Hepatic stellate cell (primary cell): ENCODE measurements at regions not wholly inside any gene's neighbourhood (a gene's known extent, or its start where the extent isn't known, plus 50 kb on each side); places are given as distances from the start of the nearest gene placed in this dataset.
"Not testable (repeated sequence)": the region's sequence is repeated elsewhere in the genome, so short reads cannot be mapped to it uniquely, and the experiment has no call there.

Experiments used
- DNase-seq: peaks from one replicate; pipeline ENCODE4 v3.0.0; 2011; ENCODE audit warnings: low spot score

DNA sequence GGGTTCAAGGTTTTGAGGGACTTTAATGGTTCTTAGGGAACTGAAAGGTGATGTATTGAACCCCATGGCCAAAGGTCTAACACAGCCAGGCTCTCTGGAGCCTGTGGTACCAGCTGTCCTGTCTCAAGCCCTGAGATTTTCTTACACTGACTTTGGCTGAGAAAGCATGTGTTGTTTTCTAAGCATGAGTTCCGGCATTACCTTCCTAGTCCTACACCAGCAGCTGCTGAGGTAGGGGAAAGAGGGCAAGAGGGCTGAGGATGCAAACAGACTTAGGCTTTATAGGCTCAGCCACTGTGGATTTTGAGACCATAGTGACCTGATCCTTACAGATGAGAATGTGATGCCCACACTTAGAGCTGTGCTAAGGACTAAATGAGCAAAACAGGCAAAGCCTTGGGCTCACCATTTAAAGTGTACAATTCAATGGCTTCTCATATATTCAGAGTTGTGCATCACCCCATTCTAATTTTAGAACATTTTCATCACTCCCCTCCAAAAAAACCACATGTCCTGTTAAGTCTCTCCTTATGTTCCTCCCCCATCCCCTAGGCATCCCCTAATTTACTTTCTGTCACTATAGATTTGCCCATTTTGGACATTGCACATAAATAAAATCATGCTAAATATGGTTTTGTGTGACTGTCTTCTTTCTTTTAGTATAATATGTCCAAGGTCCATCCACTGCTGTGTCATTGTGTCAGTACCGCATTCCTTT lies 99.7 kb upstream of the OTOS start:
- DNase-seq: no peak

DNA sequence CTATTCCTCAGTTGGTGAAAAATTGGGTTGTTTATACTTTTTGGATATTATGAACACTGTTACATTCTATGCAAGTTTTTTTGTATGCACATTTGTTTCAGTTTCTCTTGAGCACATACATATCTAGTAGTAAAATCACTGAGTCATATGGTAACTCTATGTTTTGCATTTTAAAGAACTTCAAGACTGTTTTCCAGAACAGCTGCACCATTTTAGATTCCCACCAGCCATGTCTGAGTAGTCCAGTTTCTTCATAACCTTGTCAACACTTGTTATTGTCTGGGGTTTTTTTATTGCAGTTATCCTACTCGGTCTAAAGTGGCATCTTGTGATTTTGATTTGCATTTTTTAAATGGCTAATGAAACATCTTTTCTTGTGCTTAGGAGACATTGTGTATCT lies 100.3 kb upstream of the OTOS start:
- DNase-seq: no peak

DNA sequence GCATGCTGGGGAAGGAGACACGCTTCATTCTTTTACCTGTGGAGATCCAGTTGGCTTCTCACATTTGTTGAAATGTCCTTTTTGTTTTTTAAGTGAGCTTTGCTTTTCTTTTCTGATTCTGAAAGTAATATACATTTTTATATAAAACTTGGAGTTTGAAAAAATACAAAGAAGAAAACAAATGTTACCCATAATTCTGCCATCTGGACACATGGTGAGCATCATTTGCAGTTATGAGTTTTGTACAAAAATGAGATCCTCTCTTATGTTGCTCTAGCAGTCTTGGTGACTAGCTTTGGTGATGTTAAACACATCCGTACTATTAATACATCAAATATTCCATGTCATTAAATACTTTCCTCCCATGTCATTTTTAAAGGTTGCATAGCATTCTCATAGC lies 101.1 kb upstream of the OTOS start:
- DNase-seq: no peak

DNA sequence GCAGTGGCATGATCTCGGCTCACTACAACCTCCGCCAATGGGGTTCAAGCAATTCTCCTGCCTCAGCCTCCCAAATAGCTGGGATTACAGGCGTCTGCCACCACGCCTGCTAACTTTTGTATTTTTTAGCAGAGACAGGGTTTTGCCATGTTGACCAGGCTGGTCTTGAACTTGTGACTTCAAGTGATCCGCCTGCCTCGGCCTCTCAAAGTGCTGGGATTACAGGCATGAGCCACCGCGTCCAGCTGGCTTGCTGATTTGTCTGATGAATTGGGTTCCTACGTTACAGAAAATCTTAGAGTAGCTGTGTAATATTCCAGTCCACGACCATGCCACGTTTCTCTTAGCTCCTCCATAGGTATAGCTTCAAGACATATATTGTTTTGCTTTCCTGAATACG lies 102.6 kb upstream of the OTOS start:
- DNase-seq: not testable (repeated sequence)

DNA sequence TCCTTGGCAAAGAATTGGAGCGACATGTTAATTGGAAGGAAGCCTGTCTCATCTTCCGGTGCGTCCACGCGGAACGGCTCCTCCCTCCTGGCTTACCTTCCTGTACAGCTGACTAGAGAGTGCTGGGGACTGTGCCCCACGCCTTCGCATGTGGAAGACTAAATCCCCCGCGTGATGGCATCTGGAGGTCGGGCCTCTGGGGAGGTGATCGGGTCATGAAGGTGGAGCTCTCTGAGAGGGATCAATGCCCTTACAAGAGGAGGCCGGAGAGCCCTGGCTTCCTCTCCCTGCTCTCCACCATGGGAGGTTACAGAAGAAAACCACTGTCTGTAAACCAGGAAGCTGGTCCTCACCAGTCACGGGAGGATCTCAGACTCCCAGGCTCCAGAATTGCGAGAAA lies 104.1 kb upstream of the OTOS start:
- DNase-seq: no peak

DNA sequence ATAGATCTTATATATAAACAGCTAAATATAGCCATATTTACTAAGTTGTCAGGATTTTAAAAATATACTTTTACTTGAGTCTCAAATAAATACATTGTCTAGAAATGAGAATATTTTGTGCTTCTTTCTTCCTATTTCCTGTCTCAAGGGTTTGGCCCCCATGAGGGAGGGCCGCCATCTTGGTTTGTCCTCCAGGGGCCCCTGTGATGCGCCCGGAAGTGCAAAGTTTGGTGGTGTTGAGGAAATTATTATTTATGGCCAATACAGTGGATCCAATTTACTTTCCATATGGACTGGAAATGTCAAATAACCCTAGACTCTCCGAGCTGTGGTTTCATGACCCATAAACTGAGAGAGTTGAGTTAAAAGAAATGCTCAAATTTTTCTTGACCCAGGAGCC lies 104.7 kb upstream of the OTOS start:
- DNase-seq: no peak

DNA sequence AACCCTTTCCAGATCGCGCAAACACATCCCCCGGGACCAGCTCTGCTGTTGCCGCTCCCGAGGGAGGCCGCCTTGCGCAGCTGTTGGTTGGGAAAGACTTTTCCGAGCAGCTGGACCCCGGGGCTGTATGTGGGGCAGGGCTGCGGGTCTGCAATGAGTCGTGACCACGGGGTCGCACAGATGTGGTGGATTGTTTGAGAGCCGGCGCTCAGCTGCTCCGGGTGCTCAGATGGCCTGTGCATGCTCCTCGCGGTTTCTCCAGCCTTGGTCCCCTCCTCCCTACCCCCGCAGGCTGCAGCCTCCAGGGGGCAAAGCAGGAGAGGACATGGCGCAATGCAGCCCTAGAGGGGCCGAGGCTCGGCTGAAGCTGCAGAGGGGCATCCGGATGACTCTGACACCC lies 105.2 kb upstream of the OTOS start:
- DNase-seq: no peak

DNA sequence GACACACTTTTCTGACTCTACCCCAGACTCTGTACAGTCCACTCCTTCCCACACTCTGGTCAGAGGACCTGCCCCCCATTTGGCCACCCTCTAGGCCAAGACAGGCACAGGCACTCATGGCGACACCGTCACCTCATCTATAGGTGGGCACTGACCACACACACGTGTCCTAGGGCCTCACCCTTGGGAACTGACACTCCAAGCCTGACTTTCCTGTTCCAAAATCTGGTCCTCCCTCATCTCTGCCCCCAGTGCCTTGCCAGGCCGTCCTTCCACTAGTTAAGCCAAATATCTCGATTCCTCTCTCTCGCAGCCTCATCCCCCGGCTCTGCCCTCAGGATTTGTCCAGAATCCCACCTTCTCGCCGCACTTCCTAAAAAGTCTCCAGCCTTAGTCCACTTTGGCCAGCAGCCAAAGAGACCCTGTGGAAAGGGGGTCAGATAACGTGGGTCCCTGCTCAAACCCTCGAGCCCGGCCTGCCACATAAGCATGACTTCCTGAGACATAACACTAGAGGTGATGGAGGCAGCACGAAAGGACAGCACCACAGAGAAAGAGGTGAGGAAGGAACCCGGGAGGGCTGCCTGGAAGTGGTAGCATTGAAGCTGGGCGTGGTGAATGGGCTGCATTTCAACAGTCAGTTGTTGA lies 105.8 kb upstream of the OTOS start:
- no peak for DNase-seq

DNA sequence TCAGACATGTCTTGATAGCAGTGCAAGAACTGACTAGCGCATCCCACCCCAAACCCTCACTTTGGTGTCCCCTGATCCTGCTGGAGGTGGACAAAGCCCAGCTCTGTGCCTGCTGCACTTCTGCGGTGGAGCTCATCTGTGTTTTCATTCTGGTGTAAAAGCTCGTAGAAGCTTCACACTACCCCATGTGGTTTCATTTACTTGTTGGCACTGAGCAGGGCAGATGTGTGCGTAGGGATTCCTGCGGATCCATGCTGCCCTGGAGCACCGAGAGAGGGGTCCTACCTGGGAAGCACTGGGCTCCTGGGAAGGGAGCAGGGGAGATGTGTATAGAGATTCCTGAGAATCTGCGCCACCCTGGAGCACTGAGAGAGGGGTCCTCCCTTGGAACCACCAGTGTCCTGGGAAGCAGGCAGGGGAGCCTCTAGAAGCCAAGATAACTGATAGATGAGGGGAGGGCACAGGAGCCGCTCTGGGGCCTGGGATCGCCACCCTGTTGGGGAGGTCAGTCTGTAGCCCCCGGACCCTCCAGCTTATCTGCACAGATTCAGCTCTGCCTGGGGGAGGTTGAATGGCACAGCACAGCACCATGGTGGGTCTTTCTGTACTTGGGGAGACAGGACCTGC lies 106.9 kb upstream of the OTOS start:
- no peak for DNase-seq

DNA sequence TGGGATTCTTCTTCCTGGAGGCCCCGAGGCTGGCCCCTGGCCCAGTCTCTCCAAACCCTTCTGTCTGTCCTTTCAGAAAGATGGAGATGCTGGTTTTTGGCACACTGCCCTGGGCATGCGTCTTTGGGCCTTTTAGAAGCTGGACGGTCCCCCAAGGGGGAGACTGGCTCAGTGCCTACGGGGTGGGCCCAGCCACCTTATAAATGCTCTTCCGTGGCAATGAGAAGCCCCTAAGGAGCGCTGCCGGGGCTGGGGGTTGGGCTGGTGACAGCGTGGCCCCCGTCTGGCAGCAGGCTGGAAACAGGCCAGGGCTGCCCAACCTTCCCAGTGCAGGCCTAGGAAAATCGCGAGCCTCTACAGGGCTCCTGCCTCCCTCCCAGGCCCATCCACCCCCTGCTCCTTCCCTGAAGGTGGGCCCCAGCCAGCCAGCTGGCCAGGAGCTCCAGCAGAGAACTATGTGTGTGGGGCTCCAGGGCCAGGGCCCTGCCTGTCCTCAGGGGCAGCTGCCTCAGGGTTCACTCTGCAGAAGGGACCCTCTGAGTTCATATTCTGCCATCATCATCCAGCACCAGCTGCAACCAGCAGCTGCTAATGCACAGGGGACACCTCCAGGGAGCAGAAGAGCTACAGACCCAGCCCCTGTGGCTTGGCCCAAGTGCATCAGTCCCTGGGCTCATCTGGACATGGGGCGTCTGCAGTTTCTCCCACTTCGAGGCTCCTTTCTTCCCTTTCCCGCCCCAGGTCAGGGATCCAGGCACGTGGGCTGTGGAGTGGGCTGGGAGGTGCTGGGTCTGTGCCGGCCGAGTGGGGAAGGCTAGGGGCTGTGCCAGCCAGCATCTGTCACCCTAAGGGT lies 107.6 kb upstream of the OTOS start:
- DNase-seq: no peak

DNA sequence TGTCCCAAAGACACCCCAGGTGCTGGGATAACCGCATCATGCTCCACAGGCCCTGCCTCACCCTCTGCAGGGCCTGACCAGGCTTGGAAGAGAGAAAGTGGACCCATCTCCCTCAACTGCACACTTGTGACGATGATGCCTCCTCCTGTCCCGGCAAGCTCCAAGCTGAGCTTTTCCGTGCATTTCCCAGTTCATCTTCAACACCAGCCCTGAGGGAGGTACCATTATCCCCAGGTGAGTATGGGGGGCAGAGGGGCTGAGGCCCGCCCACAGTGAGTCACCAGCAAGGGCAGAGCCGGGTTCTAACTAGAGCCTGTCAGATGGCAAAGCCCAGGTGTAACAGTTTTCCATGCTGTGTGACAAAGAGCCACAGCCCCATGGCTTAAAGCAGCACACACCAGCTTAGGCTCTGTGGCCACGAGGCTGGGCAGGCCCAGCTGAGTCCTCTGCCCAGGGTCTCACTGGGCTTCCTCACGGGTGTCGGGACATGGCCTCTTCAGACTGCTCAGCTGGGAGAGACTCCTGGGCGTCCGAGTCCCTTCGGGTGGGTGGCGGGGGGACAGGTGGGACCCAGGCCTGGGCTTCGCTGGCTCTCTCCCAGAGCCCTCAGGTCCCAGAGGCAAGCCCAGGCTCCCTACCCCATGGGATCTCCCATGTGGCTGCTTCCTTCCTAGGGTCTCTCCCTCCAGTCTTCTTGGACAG lies 108.4 kb upstream of the OTOS start:
- DNase-seq: no peak

DNA sequence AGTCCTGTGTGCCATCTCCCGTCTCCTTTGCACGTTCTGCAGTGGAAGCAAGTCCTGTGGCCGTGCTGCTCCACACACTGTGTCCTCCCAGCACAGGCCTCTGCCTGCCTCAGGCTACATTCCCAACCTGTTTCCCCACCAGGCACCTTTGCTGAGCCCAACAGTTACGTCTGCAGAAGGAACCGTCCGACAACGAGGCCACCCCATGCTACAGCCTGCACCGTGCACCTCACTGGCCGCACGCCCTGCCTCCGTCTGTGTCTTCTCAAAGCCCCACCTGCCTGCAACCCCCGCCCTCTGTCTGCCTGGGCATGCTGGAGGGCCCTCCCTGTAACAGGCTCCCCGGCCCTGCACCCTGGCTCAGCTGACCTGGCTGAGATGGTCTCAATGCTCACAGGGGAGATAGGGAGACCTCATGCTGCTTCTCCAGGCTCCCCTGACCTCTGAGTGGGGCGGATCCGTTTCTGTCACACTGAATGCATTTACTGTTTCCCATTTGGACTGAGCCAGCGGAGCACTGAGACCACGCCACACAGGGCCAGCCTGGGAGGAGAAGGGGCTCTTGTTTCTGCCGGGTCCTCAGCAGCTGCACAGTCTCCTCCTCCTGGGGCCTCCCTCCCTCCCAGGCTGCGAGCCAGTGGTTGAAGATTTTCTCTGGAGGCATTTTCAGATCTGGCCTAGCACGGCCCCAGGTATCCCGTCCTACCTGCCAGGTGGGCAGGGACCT lies 109.1 kb upstream of the OTOS start:
- DNase-seq: no peak

DNA sequence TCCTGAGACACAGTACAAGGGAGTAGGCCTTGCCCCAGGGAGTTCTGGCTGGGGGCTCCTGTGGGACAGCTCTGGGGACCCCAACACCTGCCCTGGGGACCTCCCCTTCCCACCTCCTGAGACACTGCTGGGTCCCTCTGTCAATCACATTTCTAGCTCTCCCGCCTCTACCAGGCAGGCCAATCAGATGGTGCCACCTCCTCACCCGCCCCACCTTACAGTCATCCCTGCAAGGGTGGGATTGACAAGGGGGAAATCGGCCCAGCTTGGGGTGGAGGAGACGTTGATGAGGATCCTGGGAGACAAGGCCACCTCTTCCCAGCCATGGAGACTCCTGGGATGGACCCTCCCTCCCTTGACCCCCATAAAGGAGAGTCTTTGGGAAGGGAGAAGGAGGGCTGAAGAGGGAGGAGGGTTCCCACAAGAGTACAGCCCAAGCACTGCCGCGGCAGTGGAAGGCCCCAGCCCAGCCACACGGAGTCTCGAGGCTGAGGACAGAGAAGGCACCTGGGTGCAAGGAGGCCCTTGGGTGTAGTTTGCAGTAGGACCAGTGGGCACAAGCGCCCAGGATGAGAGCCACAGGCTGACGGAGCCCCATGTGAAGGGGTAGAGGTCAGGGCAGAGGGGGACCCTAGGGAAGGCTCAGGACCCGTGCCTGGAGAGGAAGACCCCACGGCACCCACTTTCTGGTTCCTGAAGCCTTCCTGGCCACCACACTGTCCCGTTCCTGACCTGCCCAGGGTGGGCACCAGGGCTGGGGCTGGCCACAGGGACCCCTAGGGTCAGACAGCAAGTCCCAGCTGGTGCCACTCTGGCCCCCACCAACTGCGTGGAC lies 109.9 kb upstream of the OTOS start:
- DNase-seq: no peak

DNA sequence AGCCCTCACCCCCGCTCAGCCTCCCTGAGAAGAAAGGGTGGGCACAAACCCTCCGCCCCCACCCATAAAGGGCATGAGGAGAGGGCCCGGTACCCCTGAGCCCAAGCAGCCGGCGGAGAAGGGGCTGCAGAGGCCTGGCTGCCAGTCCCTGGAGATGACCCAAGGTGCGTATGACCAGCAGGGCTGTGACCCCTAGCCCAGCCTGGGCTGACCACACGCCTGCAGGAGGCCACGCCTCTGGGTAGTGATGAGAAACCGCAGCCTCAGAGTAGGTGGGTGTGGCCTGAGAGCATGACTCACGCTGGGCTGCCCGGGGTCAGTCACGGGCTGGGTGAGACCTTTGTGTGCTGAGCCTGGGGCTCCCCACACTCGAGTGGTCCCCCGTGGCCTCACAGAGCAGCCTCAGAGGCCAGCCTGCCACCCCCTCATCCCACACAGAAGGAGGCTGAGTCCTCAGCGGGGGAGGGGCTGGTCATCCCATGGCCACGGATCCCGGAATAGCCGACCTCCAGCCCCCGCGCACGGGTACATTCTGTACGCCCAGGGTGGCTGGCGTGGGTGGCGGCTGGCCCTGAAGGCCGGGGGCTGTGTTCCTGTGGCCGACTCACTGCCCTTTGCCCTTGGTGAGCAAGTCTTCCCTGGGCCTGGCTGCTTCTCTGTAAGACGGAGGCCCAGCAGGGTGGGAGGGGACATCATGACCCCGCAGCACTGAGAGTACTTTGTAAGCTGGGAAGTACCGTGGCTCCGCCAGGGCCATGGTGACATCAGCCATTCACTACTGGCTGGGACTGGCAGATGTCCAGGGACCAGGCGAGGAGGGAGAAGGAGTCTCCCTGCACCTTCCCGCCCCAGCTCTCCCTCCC lies 110.8 kb upstream of the OTOS start:
- peak; percentile 95 for DNase-seq

DNA sequence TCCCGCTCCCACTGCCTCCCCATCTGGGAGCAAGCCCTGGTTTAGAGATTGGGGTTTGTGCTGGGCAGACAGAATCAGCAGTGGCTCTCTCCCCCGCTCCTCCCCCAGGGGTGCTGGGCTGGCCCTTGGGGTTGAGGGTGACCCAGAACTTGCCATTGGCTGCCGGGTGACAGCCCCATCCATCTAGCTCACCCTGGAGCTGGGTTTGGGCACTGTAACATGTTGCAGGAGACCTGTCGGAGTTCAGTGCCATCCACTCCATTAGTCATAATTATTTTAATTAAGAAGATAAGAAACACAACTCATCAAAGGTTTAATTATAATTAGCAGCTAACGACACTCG lies 111.4 kb upstream of the OTOS start:
- no peak for DNase-seq

DNA sequence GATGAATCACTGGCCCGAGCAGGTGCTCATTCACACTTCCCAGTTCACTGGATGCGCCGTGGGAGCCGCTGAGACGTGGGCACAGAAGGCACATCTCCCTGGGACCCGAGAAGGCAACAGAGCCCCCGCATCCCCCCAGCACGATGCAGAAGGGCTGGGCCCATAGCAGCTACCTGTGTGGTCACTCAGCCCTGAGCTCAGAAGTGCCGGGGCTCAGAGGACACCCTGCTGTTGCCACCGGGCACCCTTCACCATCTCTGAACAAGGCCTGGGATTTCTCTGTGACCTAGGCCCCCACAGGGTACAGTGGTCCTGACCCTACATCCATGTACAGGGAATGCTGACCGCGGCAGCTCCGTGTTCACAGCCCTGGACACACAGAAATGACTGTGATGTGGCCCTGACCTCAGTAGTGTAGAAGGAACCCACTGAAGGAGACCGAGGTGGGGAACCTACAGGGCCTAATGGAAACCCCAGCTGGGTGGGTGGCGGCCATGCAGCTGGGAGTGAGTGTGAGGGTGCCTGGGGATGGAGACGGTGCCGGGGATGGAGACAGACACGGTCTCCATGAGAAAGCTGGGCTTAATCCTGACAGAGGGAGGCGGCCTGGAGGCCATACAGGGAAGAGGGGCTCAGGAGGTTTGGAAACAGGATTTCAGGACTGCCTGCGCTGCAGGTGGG lies 111.9 kb upstream of the OTOS start:
- no peak for DNase-seq

DNA sequence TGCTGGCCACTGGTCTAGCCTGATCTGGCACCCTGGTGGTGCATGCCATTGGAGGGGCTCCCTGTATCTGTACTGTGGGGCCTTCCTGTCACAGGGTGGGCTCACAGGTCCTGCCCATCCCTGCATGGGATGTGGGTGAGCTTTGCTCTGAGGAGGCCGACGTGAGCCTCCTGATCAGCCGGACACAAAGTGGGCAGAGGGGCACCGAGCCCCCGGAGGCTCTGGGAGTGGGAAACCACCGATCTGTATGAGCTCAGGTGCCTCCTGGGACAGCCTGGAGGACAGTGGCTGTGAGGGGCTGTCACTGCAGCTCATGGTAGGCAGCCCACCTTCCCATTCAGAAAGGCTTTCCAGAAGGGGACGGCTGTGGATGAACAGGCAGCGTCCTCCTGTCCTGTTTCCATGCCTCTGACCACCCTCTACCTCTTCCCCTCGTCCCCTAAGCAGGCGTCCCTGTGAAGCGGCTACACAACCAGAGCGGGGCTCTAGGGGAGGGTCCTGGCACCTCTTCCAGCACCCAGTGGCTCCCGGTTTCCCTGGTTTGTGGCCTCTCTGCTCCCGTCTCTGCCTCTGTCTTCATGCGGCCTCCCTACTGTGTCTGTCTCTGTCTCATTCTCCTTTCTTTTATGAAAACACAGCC lies 112.5 kb upstream of the OTOS start:
- DNase-seq: no peak

DNA sequence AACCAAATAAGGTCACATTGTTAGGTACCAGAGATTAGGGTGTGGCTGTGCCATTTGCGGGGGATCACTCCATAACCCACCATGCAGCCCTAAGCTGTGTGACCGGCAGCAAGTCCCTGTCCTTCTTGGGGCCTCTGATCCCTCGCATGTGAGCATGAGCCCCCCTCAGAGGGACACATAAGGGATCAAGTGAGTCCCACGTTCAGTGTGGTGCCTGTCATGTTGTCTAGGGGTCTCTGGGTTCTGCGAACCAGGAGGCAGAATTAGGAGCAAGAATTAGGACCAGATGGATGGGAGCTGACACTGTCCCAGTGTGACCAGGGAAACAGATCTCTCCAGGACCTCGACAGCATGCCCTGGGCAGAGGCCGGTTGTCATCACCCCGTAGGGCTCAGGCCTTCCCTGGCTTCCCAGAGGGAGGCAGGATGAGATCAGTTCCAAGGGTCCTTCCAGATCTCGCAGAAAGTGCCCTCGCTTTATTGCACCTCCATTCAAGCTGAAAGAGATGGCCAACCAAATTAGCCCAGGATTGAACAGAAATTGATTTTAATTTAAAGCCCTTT lies 113.2 kb upstream of the OTOS start:
- no peak for DNase-seq
